ENCODE measurements at regions not wholly inside any gene's neighbourhood (a gene's known extent, or its start where the extent isn't known, plus 50 kb on each side); places are given as distances from the start of the nearest gene placed in this dataset.
"Not testable (repeated sequence)": the region's sequence is repeated elsewhere in the genome, so short reads cannot be mapped to it uniquely, and the experiment has no call there.

GRCh38 chr1:90274376-90274775, 279.5 kb downstream of the ZNF326 start:
- no peak for DNase-seq

DNA sequence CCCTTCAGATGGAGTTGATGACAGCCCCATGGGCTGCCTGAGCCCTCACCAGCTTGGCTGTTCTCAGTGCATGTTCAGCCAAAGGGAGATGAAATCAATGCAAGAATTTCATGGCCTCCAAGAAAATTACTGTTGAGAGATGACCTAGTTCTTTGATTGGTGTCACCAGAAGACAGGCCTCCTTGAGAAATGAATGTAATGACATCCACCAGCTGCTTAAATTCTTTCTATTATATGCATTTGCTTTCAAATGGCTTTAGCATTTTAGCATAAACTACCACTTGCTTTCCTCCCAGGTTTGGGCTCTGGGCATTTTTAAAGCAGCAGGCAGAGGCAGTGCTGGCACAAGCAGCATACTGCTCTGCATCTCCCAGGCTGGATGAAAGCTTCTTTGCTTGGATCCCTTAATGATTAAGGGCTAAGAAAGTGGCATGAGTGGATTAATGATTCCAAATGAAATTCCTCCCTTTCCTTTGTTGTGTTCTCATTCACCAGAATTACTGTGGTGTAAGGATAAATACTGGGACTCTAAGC, 278.4 kb downstream of the ZNF326 start:
- DNase-seq: no peak

DNA sequence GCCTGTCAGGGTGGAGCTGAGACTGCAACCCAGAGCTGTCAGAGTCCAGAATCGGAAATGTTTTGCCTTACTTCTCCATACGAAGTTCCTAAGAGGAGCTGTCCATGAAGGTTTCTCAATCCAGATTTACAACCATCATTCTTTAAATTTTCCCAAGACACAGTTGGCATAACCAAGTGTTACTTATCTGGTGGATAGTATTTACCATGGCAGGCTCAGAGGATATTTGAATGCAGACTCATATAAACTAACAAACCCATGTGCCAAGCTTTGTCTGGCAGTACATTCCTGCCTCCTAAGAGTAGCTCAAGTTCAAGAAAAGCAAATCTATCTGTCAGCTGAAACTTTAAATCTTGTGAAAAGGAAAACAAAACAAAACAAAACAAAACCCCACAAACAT, 267.9 kb downstream of the ZNF326 start:
- DNase-seq: no peak

GRCh38 chr1:90262286-90262685, 267.4 kb downstream of the ZNF326 start:
- no peak for DNase-seq

DNA sequence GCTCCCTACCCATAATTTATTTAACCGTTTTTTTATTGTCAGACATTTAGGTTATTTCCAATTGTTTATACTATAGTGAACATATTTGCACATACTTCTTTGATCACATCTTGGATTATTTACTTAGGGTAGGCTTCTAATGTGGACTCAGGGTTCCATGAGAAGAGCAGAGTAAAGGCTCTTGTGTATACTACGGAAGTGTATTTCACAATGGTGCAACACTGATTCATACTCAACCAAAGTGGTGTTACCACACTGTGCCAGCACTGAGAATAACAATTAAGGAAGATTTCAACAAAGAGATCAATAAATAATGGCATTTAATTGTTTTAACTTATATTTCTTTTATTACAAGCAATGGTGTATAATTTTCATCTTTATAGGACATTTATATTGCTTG, 251.2 kb downstream of the ZNF326 start:
- no peak for DNase-seq

GRCh38 chr1:90236493-90236892, 241.6 kb downstream of the ZNF326 start:
- no peak for DNase-seq

DNA sequence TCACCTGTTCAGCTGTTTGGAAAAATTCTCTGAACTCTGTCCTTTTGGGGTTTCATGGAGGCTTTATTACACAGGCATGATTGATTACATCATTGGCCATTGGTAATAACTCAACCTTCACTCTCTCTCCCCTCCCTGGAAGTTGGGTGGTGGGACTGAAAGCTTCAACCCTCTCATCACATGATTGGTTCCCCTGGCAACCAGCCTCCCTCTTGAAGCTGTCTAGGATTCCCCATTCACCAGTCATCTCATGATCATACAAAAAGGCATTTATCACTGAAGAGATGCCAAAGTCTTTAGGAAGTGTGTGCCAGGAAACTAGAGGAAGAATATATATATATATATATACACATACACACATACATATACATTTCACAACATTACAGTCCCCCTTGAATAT, 228.5 kb downstream of the ZNF326 start:
- no peak for DNase-seq

GRCh38 chr1:90220941-90221693, 226.2 kb downstream of the ZNF326 start:
- DNase-seq: no peak

- no peak for DNase-seq
Observed at GRCh38 chr1:90220496-90220895, 225.6 kb downstream of the ZNF326 start.

- not testable (repeated sequence) for DNase-seq
Observed at GRCh38 chr1:90219166-90219871, 224.4 kb downstream of the ZNF326 start.

GRCh38 chr1:90210633-90211491, 216.0 kb downstream of the ZNF326 start:
- DNase-seq: no peak

DNA sequence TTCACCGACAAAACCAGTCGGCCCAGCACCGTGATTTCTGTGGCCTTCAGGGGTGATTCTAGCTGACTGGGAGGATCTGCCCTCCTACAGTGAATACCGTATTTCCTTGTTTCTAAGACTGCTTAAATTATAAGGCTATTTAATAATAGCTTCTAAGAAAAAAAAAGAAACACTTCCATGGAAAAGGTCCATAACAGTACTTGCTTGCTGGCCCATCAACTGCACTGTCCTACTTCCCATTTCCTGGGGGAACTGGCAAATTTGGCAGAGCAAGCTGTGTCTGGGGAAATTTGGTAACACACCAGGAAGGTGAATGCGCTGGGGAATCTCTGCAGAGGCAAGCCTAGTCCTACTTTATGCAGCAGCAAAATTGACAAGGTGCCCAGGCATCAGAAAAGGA, 214.0 kb downstream of the ZNF326 start:
- no peak for DNase-seq

- DNase-seq: no peak
Observed at GRCh38 chr1:90206260-90206659, 211.3 kb downstream of the ZNF326 start.

- DNase-seq: no peak
Observed at GRCh38 chr1:90204780-90205179, 209.9 kb downstream of the ZNF326 start.

GRCh38 chr1:90204023-90204590, 209.2 kb downstream of the ZNF326 start:
- no peak for DNase-seq

DNA sequence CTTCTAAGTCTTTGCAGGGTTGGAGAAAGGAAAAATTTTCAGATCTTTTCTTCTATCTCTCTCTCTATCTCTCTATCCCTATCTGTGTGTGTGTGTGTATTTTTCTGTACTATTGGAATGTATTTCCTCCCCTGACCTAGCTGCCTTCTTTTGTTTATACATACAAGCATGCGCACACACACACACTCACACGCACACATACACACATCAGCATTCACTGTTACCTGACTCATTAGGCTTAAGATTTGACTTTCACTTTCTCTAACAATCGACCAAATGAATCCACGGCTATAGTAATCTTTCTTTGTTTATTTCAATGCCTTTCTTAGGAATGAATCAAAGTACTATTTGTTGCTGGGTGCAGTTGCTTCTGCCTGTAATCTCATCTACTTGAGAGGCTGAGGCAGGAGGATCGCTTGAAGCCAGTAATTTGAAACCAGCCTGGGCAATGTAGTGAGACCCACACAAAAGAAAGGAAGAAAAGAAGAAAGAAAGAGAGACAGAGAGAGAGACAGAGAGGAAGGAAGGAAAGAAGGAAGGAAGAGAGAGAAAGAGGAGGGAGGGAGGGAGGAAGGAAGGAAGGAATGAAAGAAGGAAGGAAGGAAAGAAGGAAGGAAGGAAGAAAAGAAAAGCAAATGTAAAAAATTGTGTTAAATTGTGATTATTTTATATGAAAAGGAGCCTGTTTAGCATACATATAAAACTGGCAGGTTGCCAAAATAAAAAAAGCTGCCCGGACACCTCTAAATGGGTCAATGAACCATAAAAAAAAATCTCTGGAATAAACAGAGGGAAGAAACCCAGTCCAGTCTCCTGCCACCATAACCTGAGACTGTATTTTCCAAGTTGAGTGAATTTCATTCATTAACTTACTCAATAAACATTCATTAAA, 206.8 kb downstream of the ZNF326 start:
- no peak for DNase-seq

GRCh38 chr1:90200646-90201205, 205.8 kb downstream of the ZNF326 start:
- DNase-seq: no peak

DNA sequence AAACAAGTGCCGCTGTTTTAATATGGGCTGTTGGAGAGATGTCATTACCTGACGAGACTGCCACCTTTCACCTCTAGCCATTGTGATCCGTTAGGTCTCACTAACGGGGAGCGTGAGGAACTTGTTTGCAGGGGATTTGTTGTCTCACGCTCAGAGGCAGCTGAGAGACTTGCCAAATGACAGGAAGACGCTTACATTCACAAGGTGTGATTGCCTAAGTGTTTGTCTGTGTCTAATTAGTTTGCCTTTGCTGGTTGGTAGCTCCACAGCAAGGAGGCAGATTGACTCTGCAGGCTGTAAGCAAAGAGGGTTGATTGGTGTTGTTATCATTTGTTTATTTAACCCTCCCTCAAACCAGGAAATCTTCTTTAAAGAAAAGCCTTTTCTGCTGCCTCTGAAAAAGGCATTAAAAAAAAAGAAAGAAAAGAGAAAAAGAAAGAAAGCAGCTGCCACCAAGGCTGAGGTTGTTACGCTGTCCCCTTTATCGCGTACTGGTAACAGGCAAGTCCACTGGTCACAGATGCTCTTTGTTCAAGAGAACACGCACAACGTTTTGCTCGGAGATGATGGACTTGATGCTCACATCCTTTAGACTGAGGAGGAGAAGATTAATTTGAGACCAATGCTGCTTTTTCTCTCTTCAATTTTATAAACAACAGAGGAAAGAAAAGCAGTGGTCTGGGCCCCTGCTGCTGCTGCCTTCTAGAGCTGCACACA, 203.9 kb downstream of the ZNF326 start:
- DNase-seq: peak; percentile 33

DNA sequence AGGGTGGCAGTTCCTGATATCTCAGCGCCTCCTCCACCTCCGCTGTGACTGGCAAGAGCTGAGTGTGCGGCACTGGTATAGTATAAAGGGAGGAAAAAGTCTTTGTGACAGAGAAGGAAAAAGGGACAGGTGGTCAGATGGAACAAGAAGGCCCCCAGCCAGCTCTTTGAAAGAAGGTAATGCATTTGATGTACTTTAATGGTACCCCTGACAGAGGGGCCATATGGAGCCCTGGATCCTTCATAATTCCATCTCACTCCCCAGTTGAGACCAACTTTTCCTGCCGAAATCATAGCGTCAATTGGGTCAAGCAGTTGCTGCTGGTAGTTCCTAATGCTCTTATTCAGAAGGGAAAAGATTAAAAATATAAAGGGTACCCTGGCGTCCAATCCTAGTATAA, 198.2 kb downstream of the ZNF326 start:
- DNase-seq: no peak

DNA sequence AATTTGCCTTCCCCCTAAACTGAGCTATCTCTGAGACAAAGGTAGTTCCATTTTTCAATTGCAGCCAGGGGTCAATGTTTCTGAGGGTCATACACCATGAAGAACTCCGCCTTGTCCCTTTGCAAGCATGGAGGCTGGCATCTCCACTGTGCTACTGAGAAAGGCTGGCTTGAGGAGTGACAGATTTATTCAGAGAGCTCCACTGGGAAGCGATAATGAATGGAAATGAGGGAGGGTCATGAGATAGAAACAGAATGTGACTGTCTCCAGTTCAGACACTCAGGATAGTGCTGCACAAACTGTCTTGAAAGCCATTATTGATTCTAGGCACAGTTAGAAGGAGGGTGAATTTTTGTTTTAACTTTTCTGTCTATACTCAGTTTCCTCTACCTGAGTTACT, 197.5 kb downstream of the ZNF326 start:
- DNase-seq: no peak

DNA sequence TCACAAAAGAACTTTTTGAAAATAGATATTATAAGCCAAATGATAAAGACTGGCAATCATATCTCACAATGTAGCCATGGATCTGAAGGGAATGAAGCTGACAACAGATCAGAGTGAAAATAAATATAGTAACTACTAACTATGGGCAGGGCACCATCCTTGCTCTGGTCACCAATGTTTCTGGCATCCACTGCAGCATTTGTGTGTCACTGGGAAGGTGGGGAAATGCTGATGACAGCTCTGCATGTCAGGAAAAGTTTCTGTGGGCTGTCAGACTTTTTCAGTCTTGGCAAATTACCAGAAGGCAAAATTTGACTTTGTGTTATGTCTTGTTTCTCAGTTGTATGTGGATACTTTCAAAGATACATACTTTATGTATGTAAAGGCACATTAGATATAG, 195.6 kb downstream of the ZNF326 start:
- no peak for DNase-seq

Measured in DMS153 (cell line).